Sigmoid colon (tissue), 4 donors: ENCODE measurements at regions not wholly inside any gene's neighbourhood (a gene's known extent, or its start where the extent isn't known, plus 50 kb on each side); places are given as distances from the start of the nearest gene placed in this dataset.
"Not testable (repeated sequence)": the region's sequence is repeated elsewhere in the genome, so short reads cannot be mapped to it uniquely, and the experiment has no call there.

Experiments used
- EP300 ChIP-seq, 4 donors: sonication (generic); formaldehyde crosslinking; IDR thresholded peaks; one replicate each; pipeline ENCODE4 v1.6.1; 2017; ENCODE audit warnings: antibody characterized with exemption in 4 of 4
- TF ChIP-seq, protein P1 (sequence below), 4 experiments: fragments of 450-650 bp in 3 of 4; fragments of 200-600 bp in 1 of 4; IDR thresholded peaks; one replicate each; pipeline ENCODE4 v1.5.1; 2016 to 2019; ENCODE audit warnings: antibody characterized with exemption in 4 of 4, mild to moderate bottlenecking in 3 of 4, moderate library complexity in 2 of 4

DNA sequence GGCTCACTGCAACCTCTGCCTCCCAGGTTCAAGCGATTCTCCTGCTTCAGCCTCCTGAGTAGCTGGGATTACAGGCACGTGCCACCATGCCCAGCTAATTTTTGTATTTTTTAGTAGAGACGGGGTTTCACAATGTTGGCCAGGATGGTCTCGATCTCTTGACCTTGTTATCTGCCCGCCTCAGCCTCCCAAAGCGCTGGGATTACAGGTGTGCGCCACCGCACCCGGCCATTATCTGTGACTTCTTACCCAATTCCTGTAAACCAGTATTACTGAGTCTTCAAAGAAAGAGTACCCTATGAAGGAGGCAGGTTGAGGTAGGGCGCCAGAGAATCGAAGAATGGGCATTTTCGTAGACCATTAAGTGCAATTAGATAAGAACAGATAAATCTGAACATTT is 504.8 kb upstream of the CITED2 start:
- TF ChIP-seq, protein P1, sequence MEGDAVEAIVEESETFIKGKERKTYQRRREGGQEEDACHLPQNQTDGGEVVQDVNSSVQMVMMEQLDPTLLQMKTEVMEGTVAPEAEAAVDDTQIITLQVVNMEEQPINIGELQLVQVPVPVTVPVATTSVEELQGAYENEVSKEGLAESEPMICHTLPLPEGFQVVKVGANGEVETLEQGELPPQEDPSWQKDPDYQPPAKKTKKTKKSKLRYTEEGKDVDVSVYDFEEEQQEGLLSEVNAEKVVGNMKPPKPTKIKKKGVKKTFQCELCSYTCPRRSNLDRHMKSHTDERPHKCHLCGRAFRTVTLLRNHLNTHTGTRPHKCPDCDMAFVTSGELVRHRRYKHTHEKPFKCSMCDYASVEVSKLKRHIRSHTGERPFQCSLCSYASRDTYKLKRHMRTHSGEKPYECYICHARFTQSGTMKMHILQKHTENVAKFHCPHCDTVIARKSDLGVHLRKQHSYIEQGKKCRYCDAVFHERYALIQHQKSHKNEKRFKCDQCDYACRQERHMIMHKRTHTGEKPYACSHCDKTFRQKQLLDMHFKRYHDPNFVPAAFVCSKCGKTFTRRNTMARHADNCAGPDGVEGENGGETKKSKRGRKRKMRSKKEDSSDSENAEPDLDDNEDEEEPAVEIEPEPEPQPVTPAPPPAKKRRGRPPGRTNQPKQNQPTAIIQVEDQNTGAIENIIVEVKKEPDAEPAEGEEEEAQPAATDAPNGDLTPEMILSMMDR (IDR thresholded peaks at IDR 0.05), result not testable (repeated sequence)
- not testable (repeated sequence) for TF ChIP-seq EP300 (IDR thresholded peaks at IDR 0.05)
